C4-2B (cell line): ENCODE measurements at regions not wholly inside any gene's neighbourhood (a gene's known extent, or its start where the extent isn't known, plus 50 kb on each side); places are given as distances from the start of the nearest gene placed in this dataset.

ENCODE experiments used
- ZFX ChIP-seq: fragments of 450-650 bp; IDR thresholded peaks from 2 replicates; pipeline ENCODE4 v1.6.1; 2017
- TF ChIP-seq, protein P1 (sequence below): fragments of 450-650 bp; conservative IDR thresholded peaks from 2 replicates; pipeline ENCODE4 v1.5.1; 2017; ENCODE audit warnings: mild to moderate bottlenecking

DNA sequence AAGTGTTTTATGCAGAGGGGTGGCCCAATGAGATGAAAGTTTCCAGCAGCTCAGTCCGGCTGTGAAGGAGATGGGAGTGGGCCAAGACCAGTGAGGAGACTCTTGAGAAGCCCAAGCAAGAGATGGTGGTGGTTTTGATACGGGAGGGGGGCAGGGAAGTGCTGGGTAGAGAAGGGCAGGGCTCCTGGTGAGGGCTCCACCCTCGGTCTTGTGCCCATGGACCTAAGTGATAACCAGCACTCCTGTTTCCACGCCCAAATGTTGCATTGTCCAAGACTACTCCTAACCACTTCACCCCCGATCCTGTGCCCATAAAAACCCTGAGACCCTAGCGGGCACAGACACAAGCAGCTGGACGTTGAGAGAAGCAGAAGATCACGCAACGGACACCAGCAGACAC is 140.9 kb downstream of the MIS18A start:
- TF ChIP-seq, protein P1, sequence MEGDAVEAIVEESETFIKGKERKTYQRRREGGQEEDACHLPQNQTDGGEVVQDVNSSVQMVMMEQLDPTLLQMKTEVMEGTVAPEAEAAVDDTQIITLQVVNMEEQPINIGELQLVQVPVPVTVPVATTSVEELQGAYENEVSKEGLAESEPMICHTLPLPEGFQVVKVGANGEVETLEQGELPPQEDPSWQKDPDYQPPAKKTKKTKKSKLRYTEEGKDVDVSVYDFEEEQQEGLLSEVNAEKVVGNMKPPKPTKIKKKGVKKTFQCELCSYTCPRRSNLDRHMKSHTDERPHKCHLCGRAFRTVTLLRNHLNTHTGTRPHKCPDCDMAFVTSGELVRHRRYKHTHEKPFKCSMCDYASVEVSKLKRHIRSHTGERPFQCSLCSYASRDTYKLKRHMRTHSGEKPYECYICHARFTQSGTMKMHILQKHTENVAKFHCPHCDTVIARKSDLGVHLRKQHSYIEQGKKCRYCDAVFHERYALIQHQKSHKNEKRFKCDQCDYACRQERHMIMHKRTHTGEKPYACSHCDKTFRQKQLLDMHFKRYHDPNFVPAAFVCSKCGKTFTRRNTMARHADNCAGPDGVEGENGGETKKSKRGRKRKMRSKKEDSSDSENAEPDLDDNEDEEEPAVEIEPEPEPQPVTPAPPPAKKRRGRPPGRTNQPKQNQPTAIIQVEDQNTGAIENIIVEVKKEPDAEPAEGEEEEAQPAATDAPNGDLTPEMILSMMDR = no peak
- TF ChIP-seq ZFX = no peak
